ENCODE measurements at regions not wholly inside any gene's neighbourhood (a gene's known extent, or its start where the extent isn't known, plus 50 kb on each side); places are given as distances from the start of the nearest gene placed in this dataset.

- TF ChIP-seq CTCF (IDR thresholded peaks at IDR 0.05), result no peak
- TF ChIP-seq ZFX (IDR thresholded peaks at IDR 0.05; ENCODE audit: borderline replicate concordance), result no peak
These were observed 259.4 kb upstream of the SPRED2 start for GRCh38 chr2:65691816-65692215.
